Posterior cingulate gyrus (tissue), 11 donors: ENCODE measurements at regions not wholly inside any gene's neighbourhood (a gene's known extent, or its start where the extent isn't known, plus 50 kb on each side); places are given as distances from the start of the nearest gene placed in this dataset.
"Not testable (repeated sequence)": the region's sequence is repeated elsewhere in the genome, so short reads cannot be mapped to it uniquely, and the experiment has no call there.

Experiments used
- DNase-seq, 10 donors: peaks; one replicate each; pipeline versions ENCODE4 v3.0.0 to v3.0.0-alpha.2; 2020 to 2021; ENCODE audit warnings: mixed read lengths in 3 of 10
- intact Hi-C: fragments of 100-400 bp; cut with DNase I; formaldehyde crosslinking; loops from one replicate; pipeline ENCODE4 v1.15.1; 2023

GRCh38 chr7:34207810-34208209 lies 302.5 kb downstream of the BMPER start:
- intact Hi-C loops, result no loop called here
- DNase-seq, result no peak

- intact Hi-C loops, result no loop called here
- peak in 7 of 10 donors; percentile 29 to 90 (median 44) for DNase-seq
Observed at GRCh38 chr7:34208878-34209621, 303.7 kb downstream of the BMPER start.

GRCh38 chr7:34211018-34211417 lies 305.7 kb downstream of the BMPER start:
- DNase-seq, result no peak
- intact Hi-C loops, result no loop called here

- DNase-seq, result no peak
- intact Hi-C loops, result no loop called here
Observed at GRCh38 chr7:34217972-34218371, 312.6 kb downstream of the BMPER start.

- DNase-seq, result no peak
- intact Hi-C loops, result no loop called here
Observed at GRCh38 chr7:34219153-34219718, 313.9 kb downstream of the BMPER start.

GRCh38 chr7:34220506-34221185 lies 315.3 kb downstream of the BMPER start:
- no peak for DNase-seq
- intact Hi-C loops, result no loop called here

- no peak for DNase-seq
- intact Hi-C loops, result no loop called here
Observed at GRCh38 chr7:34222316-34222715, 317.0 kb downstream of the BMPER start.

GRCh38 chr7:34222722-34223121 lies 317.4 kb downstream of the BMPER start:
- no peak for DNase-seq
- intact Hi-C loops, result no loop called here

- DNase-seq, result no peak
- intact Hi-C loops, result no loop called here
Observed at GRCh38 chr7:34224281-34224680, 318.9 kb downstream of the BMPER start.

GRCh38 chr7:34225193-34225592 lies 319.9 kb downstream of the BMPER start:
- no peak for DNase-seq
- intact Hi-C loops, result no loop called here

- DNase-seq, result no peak
Observed at GRCh38 chr7:34227525-34227924, 322.2 kb downstream of the BMPER start.

GRCh38 chr7:34235101-34235500 lies 329.8 kb downstream of the BMPER start:
- DNase-seq, intact Hi-C loops: not testable (repeated sequence)

More at GRCh38 chr7:34227525-34227924, 322.2 kb downstream of the BMPER start:
- intact Hi-C loops, result no loop called here

- DNase-seq, result no peak
- intact Hi-C loops, result no loop called here
Observed at GRCh38 chr7:34236057-34236456, 330.7 kb downstream of the BMPER start.

- DNase-seq, result no peak
- intact Hi-C loops, result no loop called here
Observed at GRCh38 chr7:34236839-34237492, 331.6 kb downstream of the BMPER start.

GRCh38 chr7:34237493-34237849 lies 332.1 kb downstream of the BMPER start:
- DNase-seq, result no peak
- intact Hi-C loops, result no loop called here

GRCh38 chr7:34240417-34240816 lies 335.1 kb downstream of the BMPER start:
- intact Hi-C loops, result no loop called here
- DNase-seq, result no peak

GRCh38 chr7:34242391-34242790 lies 337.1 kb downstream of the BMPER start:
- intact Hi-C loops, result no loop called here
- no peak for DNase-seq

GRCh38 chr7:34245246-34245645 lies 339.9 kb downstream of the BMPER start:
- intact Hi-C loops, result no loop called here
- no peak for DNase-seq

GRCh38 chr7:34247468-34247867 lies 342.1 kb downstream of the BMPER start:
- DNase-seq, result no peak
- intact Hi-C loops, result no loop called here

GRCh38 chr7:34249192-34249591 lies 343.9 kb downstream of the BMPER start:
- DNase-seq, result no peak
- intact Hi-C loops, result no loop called here

GRCh38 chr7:34260279-34260678 lies 354.9 kb downstream of the BMPER start:
- intact Hi-C loops, result no loop called here
- no peak for DNase-seq
